RPMI8226 (cell line): ENCODE measurements at regions not wholly inside any gene's neighbourhood (a gene's known extent, or its start where the extent isn't known, plus 50 kb on each side); places are given as distances from the start of the nearest gene placed in this dataset.

Experiments
- DNase-seq: peaks from one replicate; pipeline ENCODE4 v3.0.0-alpha.2; 2015

DNA sequence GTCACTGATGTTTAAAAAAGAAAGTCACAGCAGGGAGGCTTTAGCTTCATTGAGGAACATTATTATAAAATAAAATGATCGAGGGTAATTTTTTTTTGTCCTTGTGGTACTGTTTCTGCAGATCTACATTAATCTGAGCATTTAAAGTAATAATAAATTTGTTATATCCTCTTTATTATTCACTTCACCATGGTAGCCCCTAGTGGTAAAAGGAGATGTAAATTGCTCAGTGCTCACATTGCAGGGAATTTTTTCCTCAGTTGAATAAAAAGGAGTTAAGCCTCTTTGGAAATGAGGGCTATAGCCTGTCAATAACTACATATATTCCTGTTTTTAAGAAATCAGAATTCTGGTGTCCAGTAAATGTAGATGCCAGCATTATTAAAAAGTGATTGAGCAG, 99.7 kb upstream of the VPREB1 start:
- no peak for DNase-seq

DNA sequence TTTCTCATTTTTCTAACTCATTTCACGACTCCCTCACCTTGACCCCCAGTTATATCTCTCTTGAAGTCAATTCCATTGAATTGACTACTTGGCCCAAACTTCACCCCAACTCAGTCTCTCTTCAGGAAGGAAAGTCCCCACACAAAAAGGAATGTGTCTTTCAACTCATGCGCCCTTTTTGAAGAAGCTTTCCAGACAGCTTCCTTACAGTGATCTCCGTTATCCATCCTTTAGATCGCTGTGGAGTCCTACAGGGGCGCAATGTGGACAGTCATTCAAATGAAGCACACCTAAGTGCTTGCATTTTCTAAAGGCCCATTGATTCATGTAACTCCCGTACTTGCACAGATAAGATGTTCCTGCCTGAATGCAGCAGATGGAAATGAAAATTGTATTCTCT, 101.1 kb upstream of the VPREB1 start:
- no peak for DNase-seq

GRCh38 chr22:22142661-22143060, 101.9 kb upstream of the VPREB1 start:
- no peak for DNase-seq

DNA sequence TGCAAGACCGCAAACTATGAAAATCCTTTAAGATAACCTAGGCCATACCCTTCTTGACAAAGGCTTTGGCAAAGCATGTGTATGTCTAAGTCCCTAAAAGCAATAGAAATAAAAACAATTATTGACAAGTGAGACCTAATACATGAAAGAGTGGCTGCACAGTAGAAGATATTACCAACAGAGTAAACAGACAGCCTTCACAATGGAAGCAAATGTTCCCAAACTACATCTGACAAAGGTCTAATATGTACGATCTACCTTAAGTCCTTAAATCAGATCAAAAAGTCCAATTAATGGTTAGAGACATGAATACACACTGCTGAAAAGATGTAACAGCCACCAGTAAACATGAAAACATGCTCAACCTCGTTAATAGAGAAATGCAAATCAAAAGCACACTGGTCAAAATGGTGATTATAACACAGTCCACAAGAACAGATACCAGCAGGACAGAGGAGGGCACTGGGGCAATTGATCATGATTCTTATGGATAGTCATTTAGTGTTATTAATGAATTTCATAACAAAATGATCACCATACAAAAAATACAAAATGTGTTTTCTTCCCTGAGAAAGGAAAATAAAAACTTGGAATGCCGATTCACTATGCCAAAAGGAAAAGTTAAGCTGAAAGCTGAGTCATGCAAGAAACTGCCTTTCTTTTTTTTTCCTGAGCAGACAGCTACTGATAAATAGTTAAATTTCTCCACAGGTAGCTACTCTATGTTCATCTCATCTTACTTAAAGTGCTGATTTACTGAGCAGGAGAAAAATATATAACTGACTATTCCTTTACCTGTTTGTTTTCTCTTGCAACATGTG, 102.6 kb upstream of the VPREB1 start:
- DNase-seq: no peak

DNA sequence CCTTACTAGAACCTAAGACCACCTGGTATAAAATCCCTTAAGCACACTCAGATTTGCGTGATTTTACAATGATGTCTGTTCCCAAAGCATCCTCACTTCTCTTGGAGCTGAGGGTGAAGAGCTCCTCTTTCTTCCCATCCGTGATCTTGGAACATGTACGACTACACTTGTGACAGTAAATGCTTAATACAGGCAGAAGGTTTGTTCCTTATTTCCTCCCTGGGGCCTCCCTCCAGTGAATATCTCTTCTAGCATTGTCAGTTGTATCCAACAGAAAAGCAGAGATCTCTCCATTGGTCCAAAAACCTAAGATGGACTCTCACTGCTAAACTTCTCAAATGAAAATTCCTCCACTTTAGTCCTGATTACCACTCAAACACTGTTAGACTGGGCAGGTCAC, 103.6 kb upstream of the VPREB1 start:
- DNase-seq: no peak

DNA sequence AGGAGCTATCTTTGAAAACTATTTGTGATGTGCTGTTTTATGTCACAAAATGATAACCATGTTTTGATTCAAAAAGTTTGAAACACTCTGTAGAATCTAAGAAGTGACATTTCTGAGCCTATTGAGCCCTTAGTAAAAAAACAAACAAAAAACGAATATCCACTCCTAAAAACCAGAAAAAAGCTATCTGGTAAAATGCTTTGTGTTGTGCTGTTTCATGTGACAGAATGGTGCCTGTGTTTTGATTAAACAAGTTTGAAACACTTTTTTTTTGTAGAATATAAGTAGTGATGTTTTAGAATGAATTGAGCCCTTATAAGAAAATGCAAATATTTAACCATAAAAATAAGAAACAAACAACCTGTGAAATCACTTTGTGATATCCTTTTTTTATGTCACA, 105.2 kb upstream of the VPREB1 start:
- no peak for DNase-seq

DNA sequence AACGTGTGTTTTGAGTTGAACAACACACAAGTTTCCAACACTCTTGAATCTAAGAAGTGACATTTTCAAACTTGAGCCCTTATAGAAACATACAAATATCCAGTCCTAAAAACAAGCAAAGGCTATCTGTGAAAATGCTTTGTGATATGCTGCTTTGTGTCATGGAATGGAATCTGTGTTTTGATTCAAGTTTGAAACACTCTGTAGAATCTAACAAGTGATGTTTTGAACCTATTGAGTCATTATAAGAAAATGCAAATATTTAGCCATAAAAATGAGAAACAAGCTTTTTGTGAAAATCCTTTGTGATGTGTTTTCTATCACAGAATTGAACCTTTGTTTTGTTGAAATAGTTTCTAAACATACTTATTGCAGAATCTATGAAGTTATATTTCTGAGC, 105.7 kb upstream of the VPREB1 start:
- no peak for DNase-seq

- no peak for DNase-seq
These were observed 106.7 kb upstream of the VPREB1 start for GRCh38 chr22:22137891-22138290.

DNA sequence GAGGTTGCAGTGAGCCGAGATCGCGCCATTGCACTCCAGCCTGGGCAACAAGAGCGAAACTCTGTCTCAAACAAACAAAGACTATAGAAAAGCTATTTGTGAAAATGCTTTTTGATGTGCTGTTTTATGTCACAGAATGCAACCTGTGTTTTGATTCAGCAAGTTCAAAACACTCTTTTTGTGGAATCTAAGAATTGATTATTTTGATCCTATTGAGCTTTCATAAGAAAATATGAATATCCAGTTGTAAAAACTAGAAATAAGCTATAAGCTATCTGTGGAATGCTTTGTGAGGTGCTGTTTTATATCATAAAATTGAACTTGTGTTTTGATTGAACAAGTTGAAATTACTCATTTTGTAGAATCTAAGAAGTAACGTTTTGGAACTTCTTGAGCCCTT, 110.7 kb upstream of the VPREB1 start:
- no peak for DNase-seq

GRCh38 chr22:22130953-22131608, 113.5 kb upstream of the VPREB1 start:
- no peak for DNase-seq

GRCh38 chr22:22129387-22129786, 115.2 kb upstream of the VPREB1 start:
- no peak for DNase-seq

DNA sequence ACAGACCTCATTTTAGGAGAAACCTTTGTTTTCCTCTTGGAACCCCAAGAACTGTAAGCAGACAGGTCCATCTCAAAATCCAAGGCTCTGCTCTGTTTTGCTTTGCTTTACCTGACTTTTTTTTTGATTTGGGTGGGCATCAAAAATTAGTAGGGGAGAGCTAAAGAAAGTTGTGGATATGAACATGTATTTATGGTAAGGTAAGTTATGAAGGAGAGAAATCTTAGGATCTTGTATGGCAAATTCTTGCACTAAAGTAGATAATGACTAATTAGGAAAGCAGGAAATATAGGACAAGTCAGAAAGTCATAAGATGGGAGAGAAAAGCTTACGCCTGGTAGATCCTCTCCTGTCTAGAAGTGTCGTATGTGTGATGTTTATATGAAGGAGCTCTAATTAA, 116.1 kb upstream of the VPREB1 start:
- DNase-seq: no peak

DNA sequence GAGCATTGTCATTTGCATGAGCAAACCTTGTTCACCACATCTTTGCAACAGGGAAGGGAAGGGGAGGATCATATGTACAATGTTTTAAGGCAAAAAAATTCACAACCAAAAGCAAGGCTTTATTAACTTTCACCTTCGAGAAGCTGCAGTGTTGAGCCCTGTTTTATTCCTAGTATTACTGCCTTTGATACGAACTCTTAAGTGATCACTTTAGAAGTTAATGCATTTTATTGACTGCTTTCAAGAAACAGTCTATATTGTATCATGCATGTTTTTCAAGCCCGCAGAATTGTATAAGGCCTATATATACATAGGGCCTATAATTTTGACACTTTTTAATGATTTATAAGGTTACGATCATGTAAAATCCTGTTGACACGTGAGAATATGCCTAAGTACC, 117.5 kb upstream of the VPREB1 start:
- no peak for DNase-seq

DNA sequence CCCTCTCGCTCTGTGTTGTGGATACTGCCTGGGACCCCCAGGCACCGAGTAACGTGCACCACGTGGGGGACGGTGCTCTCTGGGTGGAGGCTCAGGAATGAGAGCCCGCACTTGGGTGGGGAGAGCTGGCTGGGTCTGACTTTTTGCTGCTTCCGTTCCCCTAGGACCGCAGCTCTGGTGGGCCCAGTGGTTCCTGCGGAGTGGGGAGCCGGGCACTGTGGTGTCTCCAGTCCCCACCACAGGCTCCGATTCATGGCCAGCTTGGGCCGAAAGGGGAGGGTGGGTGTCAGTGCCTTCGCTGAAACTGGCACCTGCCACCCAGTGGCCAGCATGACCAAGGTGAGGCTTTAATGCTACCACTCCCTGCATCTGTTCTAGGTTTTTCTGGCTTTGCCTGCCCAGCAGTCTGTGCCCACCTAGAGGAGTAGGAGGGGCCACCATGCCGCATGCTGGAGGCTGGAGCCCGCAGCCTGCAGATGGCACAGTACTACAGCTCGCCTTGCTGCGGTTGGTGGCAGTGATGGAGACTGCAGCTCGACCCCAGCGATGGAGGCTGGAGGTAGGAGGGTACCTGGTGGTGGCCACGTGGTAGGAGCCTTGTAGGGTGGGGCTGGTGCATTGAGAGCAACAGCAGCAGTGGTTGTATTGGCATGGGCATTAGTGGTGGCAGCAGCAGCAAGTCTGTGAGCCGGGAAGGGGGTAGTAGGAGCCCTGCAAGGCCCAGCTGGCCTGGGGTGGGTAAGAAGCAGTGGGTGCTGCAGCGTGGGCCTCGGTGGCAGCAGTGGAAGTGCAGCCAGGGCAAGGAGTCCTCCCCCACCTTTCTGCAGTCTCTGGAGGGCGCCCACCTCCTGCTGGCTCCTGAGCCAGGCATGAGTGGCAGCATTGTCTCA, 118.8 kb upstream of the VPREB1 start:
- DNase-seq: no peak

DNA sequence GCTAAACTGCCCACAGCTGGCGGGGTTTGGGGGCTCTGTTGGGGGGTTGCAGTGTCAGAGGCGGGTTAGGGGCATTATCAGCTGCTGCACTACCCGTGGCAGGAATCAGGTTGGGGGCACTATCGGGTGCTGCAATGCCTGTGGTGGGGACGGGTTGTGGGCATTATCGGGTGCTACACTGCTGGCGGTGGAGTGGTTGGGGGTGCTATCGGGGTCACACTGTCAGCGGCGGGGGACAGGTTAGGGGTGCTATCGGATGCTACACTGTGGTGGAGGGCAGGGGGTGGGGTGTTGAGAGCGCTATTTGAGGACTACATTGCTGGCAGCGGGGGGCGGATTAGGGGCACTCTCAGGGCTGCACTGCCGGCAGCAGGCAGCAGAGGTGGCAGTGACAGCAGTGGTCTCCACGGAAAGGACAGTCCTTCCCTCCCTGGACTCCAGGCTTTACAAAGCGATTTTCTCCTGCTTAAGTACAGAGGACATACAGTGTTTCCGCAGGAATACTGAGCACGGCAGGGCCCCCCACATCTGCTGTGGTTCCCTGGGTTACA, 119.5 kb upstream of the VPREB1 start:
- DNase-seq: no peak

GRCh38 chr22:22124374-22124773, 120.2 kb upstream of the VPREB1 start:
- DNase-seq: no peak

DNA sequence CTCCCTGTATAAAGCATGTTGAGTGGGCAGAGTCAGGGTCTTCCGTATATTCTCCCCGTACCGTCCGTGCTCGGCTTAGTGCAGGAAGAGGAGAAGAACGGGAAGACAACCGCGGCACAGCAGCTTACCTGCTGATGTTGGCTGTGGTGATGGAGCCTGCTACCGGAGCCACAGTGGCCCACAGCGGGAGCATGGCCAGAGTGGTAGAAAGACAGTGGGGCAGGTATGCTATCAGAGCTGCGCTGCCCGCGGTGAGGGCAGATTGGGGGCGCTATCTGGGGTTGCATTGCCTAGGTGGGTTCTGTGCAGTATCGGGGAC, 120.7 kb upstream of the VPREB1 start:
- DNase-seq: no peak

- DNase-seq: no peak
These were observed 121.2 kb upstream of the VPREB1 start for GRCh38 chr22:22123118-22123959.

DNA sequence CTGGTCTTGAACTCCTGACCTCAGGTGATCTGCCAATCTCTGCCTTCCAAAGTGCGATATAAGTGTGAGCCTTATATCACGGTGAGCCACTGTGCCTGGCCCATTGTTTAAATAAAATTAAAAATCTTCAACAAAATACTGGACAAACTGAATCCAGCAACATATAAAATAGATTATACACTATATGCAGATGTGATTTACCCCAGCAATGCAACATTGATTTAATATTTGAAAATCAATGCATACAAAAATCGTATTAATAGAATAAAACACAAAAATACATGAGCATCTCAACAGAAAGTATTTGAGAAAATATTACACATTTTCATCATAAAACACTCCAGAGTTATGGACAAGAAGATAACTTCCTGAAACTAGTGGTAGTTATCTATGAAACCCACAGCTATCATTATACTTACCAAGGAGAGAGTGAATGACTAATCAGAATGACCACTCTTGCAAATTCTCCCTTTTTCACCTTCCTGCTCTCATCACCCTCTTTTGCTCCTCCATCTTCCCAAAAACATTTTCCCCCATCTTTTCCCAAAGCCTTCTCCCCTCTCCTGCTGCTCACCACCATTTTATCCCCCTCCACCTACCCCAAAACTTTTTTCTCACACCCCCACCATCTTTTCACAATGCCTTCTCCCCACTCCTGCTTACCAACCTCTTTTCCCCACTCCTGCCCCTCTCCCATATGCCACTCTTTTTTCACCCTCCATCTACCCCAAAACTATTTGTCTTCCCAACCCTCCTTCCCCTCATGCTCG, 122.1 kb upstream of the VPREB1 start:
- DNase-seq: no peak

DNA sequence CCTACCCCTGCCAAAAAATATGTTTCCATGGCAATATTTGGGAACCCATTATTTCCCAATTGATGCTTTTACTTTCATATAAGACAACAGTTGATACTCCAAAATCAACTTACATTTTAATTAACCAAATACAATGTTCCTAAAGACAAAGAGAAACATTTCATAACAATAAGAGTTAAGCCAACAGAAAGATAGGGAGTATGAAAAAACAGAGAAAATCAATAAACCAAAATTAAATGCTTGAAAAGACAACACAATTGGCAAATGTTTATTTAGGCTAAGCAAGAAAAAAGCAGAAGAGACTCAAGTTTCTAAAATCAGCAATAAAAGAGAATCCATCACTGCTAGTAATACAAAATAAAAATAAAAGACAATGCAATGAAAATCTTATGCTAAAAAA, 123.1 kb upstream of the VPREB1 start:
- no peak for DNase-seq

- DNase-seq: no peak
These were observed 124.4 kb upstream of the VPREB1 start for GRCh38 chr22:22120160-22120559.

GRCh38 chr22:22118987-22119386, 125.6 kb upstream of the VPREB1 start:
- no peak for DNase-seq
